GM21825 (cell line): ENCODE measurements at regions not wholly inside any gene's neighbourhood (a gene's known extent, or its start where the extent isn't known, plus 50 kb on each side); places are given as distances from the start of the nearest gene placed in this dataset.
"Not testable (repeated sequence)": the region's sequence is repeated elsewhere in the genome, so short reads cannot be mapped to it uniquely, and the experiment has no call there.

Experiments
- ATAC-seq: cut with Tn5 transposase; IDR thresholded peaks from one replicate; pipeline ENCODE4 v1.9.1; 2021; ENCODE audit warnings: mild to moderate bottlenecking, moderate library complexity; ENCODE audit not compliant: unreplicated experiment

- no peak for ATAC-seq
These were observed 74.2 kb upstream of the RHOBTB1 start for GRCh38 chr10:61018146-61018545.

GRCh38 chr10:61016630-61017029, 72.6 kb upstream of the RHOBTB1 start:
- ATAC-seq = no peak

- ATAC-seq = no peak
These were observed 72.0 kb upstream of the RHOBTB1 start for GRCh38 chr10:61016007-61016406.

- ATAC-seq = no peak
These were observed 66.9 kb upstream of the RHOBTB1 start for GRCh38 chr10:61010863-61011262.

GRCh38 chr10:61003069-61003468, 59.1 kb upstream of the RHOBTB1 start:
- ATAC-seq = not testable (repeated sequence)

- ATAC-seq = no peak
These were observed 57.7 kb upstream of the RHOBTB1 start for GRCh38 chr10:61001731-61002122.

GRCh38 chr10:61000769-61001730, 57.1 kb upstream of the RHOBTB1 start:
- ATAC-seq = no peak

GRCh38 chr10:60998932-60999331, 54.9 kb upstream of the RHOBTB1 start:
- ATAC-seq = no peak

GRCh38 chr10:60994128-60994527, 50.1 kb upstream of the RHOBTB1 start:
- no peak for ATAC-seq
